Hepatocyte (in vitro differentiated cells): ENCODE measurements at regions not wholly inside any gene's neighbourhood (a gene's known extent, or its start where the extent isn't known, plus 50 kb on each side); places are given as distances from the start of the nearest gene placed in this dataset.

Experiments
- DNase-seq: peaks from one replicate; pipeline ENCODE4 v3.0.0-alpha.2; 2016; ENCODE audit warnings: low spot score
- H2AFZ ChIP-seq: fragments of 200-600 bp; sonication (generic); 2 replicates; pipeline ENCODE4 v1.6.0; 2016; ENCODE audit warnings: antibody characterized with exemption, mild to moderate bottlenecking
- H3K27ac ChIP-seq: fragments of 200-600 bp; sonication (generic); 2 replicates; pipeline ENCODE4 v1.5.1; 2016; ENCODE audit warnings: mild to moderate bottlenecking
- H3K27me3 ChIP-seq: fragments of 200-600 bp; sonication (generic); 2 replicates; pipeline ENCODE4 v1.6.1; 2016
- H3K36me3 ChIP-seq: fragments of 200-600 bp; sonication (generic); replicated peaks from 2 replicates; pipeline ENCODE4 v1.5.1; 2016; ENCODE audit warnings: low read depth; ENCODE audit not compliant: insufficient read depth
- H3K4me1 ChIP-seq: fragments of 200-600 bp; sonication (generic); 2 replicates; pipeline ENCODE4 v1.5.1; 2016; ENCODE audit warnings: mild to moderate bottlenecking, moderate library complexity; ENCODE audit not compliant: insufficient read depth
- H3K4me2 ChIP-seq: fragments of 200-600 bp; sonication (generic); 2 replicates; pipeline ENCODE4 v1.6.0; 2016
- H3K4me3 ChIP-seq: fragments of 200-600 bp; sonication (generic); 2 replicates; pipeline ENCODE4 v1.5.1; 2016; ENCODE audit warnings: mild to moderate bottlenecking
- H3K79me2 ChIP-seq: fragments of 200-600 bp; sonication (generic); 2 replicates; pipeline ENCODE4 v1.6.0; 2017; ENCODE audit warnings: mild to moderate bottlenecking
- H3K9me2 ChIP-seq: fragments of 200-600 bp; sonication (generic); replicated peaks from 2 replicates; pipeline ENCODE4 v1.6.0; 2017; ENCODE audit warnings: mild to moderate bottlenecking; ENCODE audit not compliant: insufficient read depth
- H3K9me3 ChIP-seq: fragments of 200-600 bp; sonication (generic); 2 replicates; pipeline ENCODE4 v1.5.1; 2016; ENCODE audit warnings: low read depth, mild to moderate bottlenecking
- H4K20me1 ChIP-seq: fragments of 200-600 bp; sonication (generic); 2 replicates; pipeline ENCODE4 v1.6.0; 2016; ENCODE audit warnings: mild to moderate bottlenecking; ENCODE audit not compliant: insufficient read depth, poor library complexity, severe bottlenecking
- EZH2 ChIP-seq: fragments of 200-600 bp; sonication (generic); IDR thresholded peaks from 2 replicates; pipeline ENCODE4 v1.6.1; 2016; ENCODE audit warnings: antibody characterized with exemption, mild to moderate bottlenecking, borderline replicate concordance
- EZH2phosphoT487 ChIP-seq: fragments of 200-600 bp; sonication (generic); IDR thresholded peaks from one replicate; pipeline ENCODE4 v1.6.1; 2018; ENCODE audit warnings: antibody characterized with exemption, mild to moderate bottlenecking, low read depth, moderate library complexity; ENCODE audit not compliant: unreplicated experiment, severe bottlenecking
- WGBS: methylation state at CpG from one replicate; pipeline ENCODE4 v1.1.6; 2016; ENCODE audit warnings: low lambda C conversion rate; ENCODE audit errors: missing lambda C conversion rate; 5-methylcytosine and 5-hydroxymethylcytosine counted together
- TF ChIP-seq, protein P1 (sequence below): fragments of 200-600 bp; sonication (generic); IDR thresholded peaks from 2 replicates; pipeline ENCODE4 v1.5.1; 2016; ENCODE audit warnings: antibody characterized with exemption, mild to moderate bottlenecking; ENCODE audit not compliant: poor library complexity

DNA sequence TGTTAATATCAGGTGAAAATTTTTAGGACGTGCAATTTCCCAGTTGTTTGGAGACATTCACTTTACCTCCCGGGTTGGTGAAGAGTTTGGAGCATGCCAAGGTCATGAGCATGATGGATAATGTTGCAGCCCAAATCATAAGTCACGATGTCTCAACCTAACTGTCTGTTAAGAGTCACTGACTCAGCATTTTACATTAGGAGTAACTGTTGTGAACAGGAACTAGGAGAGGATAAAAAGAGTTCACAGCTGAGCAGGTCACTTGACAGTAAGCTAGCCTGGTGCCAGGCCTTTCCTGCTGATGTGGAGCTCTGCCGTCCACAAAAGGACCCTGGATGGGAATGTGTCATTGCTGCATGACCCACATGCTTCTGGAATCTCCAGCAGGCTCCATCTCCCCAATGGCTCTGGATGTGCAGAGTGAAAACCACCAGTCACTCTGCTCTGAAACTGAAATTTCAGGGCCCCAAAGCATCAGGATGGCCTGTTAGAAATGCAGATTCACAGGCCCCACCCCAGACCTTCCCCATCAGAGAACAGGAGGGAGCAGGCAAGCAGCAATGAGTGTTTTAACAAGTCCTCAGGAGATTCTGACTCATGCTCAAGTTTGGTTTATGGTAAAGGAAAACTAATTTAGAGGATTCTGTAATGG lies 371.6 kb upstream of the MAF start:
- Histone ChIP-seq H3K79me2 (no peaks in the 10 kb centered on the region), H2AFZ (no peak overlapping the region), H3K27me3 (no peaks in the 10 kb centered on the region), H3K4me1 (peaks cover 10% of the 10 kb centered on the region), H3K9me3 (no peaks in the 10 kb centered on the region), H3K9me2 (no peaks in the 10 kb centered on the region), H3K4me2 (no peak overlapping the region), H3K36me3 (no peaks in the 10 kb centered on the region), H3K27ac (no peak overlapping the region), H4K20me1 (no peaks in the 10 kb centered on the region), H3K4me3 (no peak overlapping the region)
- TF ChIP-seq, protein P1, sequence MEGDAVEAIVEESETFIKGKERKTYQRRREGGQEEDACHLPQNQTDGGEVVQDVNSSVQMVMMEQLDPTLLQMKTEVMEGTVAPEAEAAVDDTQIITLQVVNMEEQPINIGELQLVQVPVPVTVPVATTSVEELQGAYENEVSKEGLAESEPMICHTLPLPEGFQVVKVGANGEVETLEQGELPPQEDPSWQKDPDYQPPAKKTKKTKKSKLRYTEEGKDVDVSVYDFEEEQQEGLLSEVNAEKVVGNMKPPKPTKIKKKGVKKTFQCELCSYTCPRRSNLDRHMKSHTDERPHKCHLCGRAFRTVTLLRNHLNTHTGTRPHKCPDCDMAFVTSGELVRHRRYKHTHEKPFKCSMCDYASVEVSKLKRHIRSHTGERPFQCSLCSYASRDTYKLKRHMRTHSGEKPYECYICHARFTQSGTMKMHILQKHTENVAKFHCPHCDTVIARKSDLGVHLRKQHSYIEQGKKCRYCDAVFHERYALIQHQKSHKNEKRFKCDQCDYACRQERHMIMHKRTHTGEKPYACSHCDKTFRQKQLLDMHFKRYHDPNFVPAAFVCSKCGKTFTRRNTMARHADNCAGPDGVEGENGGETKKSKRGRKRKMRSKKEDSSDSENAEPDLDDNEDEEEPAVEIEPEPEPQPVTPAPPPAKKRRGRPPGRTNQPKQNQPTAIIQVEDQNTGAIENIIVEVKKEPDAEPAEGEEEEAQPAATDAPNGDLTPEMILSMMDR = no peak
- TF ChIP-seq EZH2phosphoT487 (no peak), EZH2 (no peak)
- no peak for DNase-seq
- WGBS = 85% methylated on average over 4 of the region's 4 CpGs

DNA sequence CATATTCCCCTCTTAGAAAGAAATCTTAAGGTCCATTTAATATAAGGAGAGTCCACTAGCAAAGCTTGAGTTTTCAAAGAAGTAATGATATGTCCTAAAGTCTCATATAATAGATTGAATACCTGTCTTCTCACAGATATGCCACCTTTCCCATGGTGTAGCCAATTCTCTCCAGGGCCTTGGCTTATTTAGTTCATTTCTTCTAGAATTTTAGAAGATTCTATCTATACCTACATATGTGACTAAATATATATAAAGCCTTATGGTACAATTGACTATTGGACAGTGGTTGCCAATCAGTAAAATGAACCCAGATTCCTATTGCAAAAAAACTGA lies 370.7 kb upstream of the MAF start:
- H3K27ac ChIP-seq = peak overlapping the region; percentile 63
- no peaks in the 10 kb centered on the region for H3K36me3 ChIP-seq
- H3K9me3 ChIP-seq = no peaks in the 10 kb centered on the region
- peaks cover 10% of the 10 kb centered on the region for H3K4me1 ChIP-seq
- no peak for DNase-seq
- H4K20me1 ChIP-seq = no peaks in the 10 kb centered on the region
- H3K4me2 ChIP-seq = no peak overlapping the region
- no peaks in the 10 kb centered on the region for H3K79me2 ChIP-seq
- no peaks in the 10 kb centered on the region for H3K27me3 ChIP-seq
- H3K4me3 ChIP-seq = no peak overlapping the region
- no peak for TF ChIP-seq EZH2
- TF ChIP-seq, protein P1 = no peak
- TF ChIP-seq EZH2phosphoT487 = no peak
- H3K9me2 ChIP-seq = no peaks in the 10 kb centered on the region
- no peak overlapping the region for H2AFZ ChIP-seq

DNA sequence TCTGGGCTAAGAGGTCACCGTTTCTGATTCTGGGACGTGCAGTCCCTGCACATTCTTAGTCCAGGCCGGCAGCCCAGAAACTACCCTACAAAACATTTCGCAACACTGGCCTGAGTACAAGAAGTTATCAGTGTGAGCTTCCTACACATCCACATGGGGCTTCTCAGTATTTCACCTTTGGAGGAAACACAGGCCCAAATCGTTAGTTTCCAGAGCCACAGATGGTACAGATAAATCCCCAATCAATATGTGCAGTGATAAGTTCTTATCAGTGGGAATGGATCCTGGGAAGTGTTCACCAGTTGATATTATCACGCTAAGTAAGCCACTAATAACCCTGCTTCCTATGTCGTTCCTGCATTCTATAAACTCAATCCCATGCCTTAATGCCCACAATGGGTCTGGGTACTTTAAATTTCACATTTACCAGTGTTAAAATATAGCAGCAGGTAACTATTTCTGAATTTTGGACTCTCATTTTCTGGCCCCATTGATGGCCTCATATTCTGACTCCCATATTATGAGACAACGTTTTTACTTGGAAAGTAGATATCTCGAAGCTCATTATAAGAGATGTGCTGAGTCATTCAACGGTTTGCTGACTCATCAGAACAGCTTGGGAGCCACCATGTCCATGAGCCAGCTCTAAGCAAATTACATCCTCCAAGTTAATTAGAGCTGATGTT lies 370.2 kb upstream of the MAF start:
- H3K4me2 ChIP-seq = no peak overlapping the region
- H4K20me1 ChIP-seq = no peaks in the 10 kb centered on the region
- TF ChIP-seq, protein P1 = no peak
- TF ChIP-seq EZH2phosphoT487 (no peak), EZH2 (no peak)
- no peaks in the 10 kb centered on the region for H3K9me2 ChIP-seq
- H3K4me3 ChIP-seq = no peak overlapping the region
- no peaks in the 10 kb centered on the region for H3K79me2 ChIP-seq
- no peaks in the 10 kb centered on the region for H3K27me3 ChIP-seq
- peaks cover 10% of the 10 kb centered on the region for H3K4me1 ChIP-seq
- DNase-seq = peak; percentile 48
- peak overlapping the region; percentile 63 for H3K27ac ChIP-seq
- no peaks in the 10 kb centered on the region for H3K36me3 ChIP-seq
- 47% methylated on average over 10 of the region's 10 CpGs for WGBS
- H2AFZ ChIP-seq = no peak overlapping the region
- H3K9me3 ChIP-seq = no peaks in the 10 kb centered on the region
